Endothelial cell (in vitro differentiated cells): ENCODE measurements at regions not wholly inside any gene's neighbourhood (a gene's known extent, or its start where the extent isn't known, plus 50 kb on each side); places are given as distances from the start of the nearest gene placed in this dataset.

Experiments
- DNase-seq: peaks from one replicate; pipeline ENCODE4 v3.0.0; 2021; ENCODE audit warnings: low spot score
- H3K27ac Mint-ChIP-seq: one replicate; pipeline ENCODE4 v1.8.0; 2021; ENCODE audit warnings: mixed read lengths, inconsistent platforms; ENCODE audit not compliant: unreplicated experiment
- H3K27me3 Mint-ChIP-seq: one replicate; pipeline ENCODE4 v1.8.0; 2021; ENCODE audit warnings: mild to moderate bottlenecking, moderate library complexity, mixed read lengths, inconsistent platforms; ENCODE audit not compliant: unreplicated experiment
- H3K36me3 Mint-ChIP-seq: one replicate; pipeline ENCODE4 v1.8.0; 2021; ENCODE audit warnings: mild to moderate bottlenecking, low read depth, mixed read lengths, inconsistent platforms; ENCODE audit not compliant: unreplicated experiment
- H3K4me1 Mint-ChIP-seq: one replicate; pipeline ENCODE4 v1.8.0; 2021; ENCODE audit warnings: mild to moderate bottlenecking, mixed read lengths, inconsistent platforms; ENCODE audit not compliant: unreplicated experiment
- H3K4me3 Mint-ChIP-seq: one replicate; pipeline ENCODE4 v1.8.0; 2021; ENCODE audit warnings: mild to moderate bottlenecking, mixed read lengths, inconsistent platforms; ENCODE audit not compliant: unreplicated experiment
- H3K9me3 Mint-ChIP-seq: one replicate; pipeline ENCODE4 v1.8.0; 2021; ENCODE audit warnings: mixed read lengths, inconsistent platforms; ENCODE audit not compliant: unreplicated experiment
- CTCF ChIP-seq: fragments of 200-600 bp; sonication (generic); IDR thresholded peaks from one replicate; pipeline ENCODE4 v1.5.0; 2021; ENCODE audit warnings: antibody characterized with exemption; ENCODE audit not compliant: unreplicated experiment

- Mint-ChIP-seq H3K36me3 (no peaks in the 10 kb centered on the region), H3K4me3 (no peak overlapping the region), H3K9me3 (no peaks in the 10 kb centered on the region), H3K27ac (no peak overlapping the region), H3K27me3 (peaks cover 4% of the 10 kb centered on the region), H3K4me1 (peaks cover 9% of the 10 kb centered on the region)
- DNase-seq: no peak
- no peak for TF ChIP-seq CTCF
Measured at GRCh38 chr4:151934766-151935165, 174.0 kb upstream of the GATB start.

- Mint-ChIP-seq H3K27me3 (peaks cover 4% of the 10 kb centered on the region), H3K9me3 (no peaks in the 10 kb centered on the region), H3K4me1 (peaks cover 12% of the 10 kb centered on the region), H3K27ac (no peak overlapping the region), H3K36me3 (no peaks in the 10 kb centered on the region), H3K4me3 (no peak overlapping the region)
- DNase-seq: no peak
- no peak for TF ChIP-seq CTCF
Measured at GRCh38 chr4:151933122-151933827, 172.5 kb upstream of the GATB start.

GRCh38 chr4:151931563-151931962 is 170.8 kb upstream of the GATB start:
- no peaks in the 10 kb centered on the region for H3K9me3 Mint-ChIP-seq
- no peak overlapping the region for H3K4me3 Mint-ChIP-seq
- no peak overlapping the region for H3K27ac Mint-ChIP-seq
- no peak for DNase-seq
- no peak for TF ChIP-seq CTCF
- H3K4me1 Mint-ChIP-seq: peaks cover 14% of the 10 kb centered on the region
- H3K27me3 Mint-ChIP-seq: peaks cover 2% of the 10 kb centered on the region
- H3K36me3 Mint-ChIP-seq: no peaks in the 10 kb centered on the region

GRCh38 chr4:151930372-151930771 is 169.6 kb upstream of the GATB start:
- H3K4me1 Mint-ChIP-seq: peaks cover 11% of the 10 kb centered on the region
- TF ChIP-seq CTCF: no peak
- H3K27me3 Mint-ChIP-seq: peaks cover 2% of the 10 kb centered on the region

GRCh38 chr4:151928112-151928511 is 167.3 kb upstream of the GATB start:
- Mint-ChIP-seq H3K9me3 (no peaks in the 10 kb centered on the region), H3K27me3 (peaks cover 2% of the 10 kb centered on the region), H3K4me1 (peaks cover 11% of the 10 kb centered on the region), H3K4me3 (no peak overlapping the region), H3K36me3 (no peaks in the 10 kb centered on the region), H3K27ac (no peak overlapping the region)
- DNase-seq: no peak
- no peak for TF ChIP-seq CTCF

More at GRCh38 chr4:151930372-151930771, 169.6 kb upstream of the GATB start:
- no peak for DNase-seq
- H3K27ac Mint-ChIP-seq: no peak overlapping the region
- H3K36me3 Mint-ChIP-seq: no peaks in the 10 kb centered on the region
- H3K4me3 Mint-ChIP-seq: no peak overlapping the region
- H3K9me3 Mint-ChIP-seq: no peaks in the 10 kb centered on the region
